Caki2 (cell line): ENCODE measurements at regions not wholly inside any gene's neighbourhood (a gene's known extent, or its start where the extent isn't known, plus 50 kb on each side); places are given as distances from the start of the nearest gene placed in this dataset.

Experiments used
- DNase-seq: peaks from one replicate; pipeline ENCODE4 v3.0.0-alpha.2; 2015; ENCODE audit warnings: low read depth
- in situ Hi-C: cut with HindIII; loops from 2 replicates; pipeline ENCODE4 v1.10.0; 2016; ENCODE audit warnings: low sequenced_read_pairs, low pct_unique_long_range_greater_than_20kb, mixed read lengths

GRCh38 chr2:67985586-67985985 lies 77.2 kb downstream of the C1D start:
- in situ Hi-C loops, result no loop called here
- DNase-seq, result no peak

DNA sequence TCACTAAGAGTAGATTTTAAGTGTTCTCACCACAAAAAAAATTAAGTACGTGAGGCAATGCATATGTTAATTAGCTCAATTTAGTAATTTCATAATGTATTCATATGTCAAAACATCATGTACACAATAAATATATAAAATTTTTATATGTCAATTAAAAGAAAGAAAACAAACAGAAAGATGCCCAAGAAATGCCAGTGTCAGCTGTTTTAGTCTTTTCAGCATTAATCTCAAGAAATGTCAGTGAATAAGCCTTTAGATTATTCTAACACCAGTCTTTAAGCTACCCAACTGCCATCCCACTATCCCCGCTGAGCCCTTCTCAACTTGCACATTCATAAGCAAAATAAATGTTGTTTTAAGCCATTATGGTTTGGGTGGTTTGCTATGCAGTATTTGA lies 76.5 kb downstream of the C1D start:
- in situ Hi-C loops, result no loop called here
- no peak for DNase-seq
